Chondrocyte (in vitro differentiated cells): ENCODE measurements at regions not wholly inside any gene's neighbourhood (a gene's known extent, or its start where the extent isn't known, plus 50 kb on each side); places are given as distances from the start of the nearest gene placed in this dataset.

Source experiments
- DNase-seq: peaks from one replicate; pipeline ENCODE4 v3.0.0; 2021; ENCODE audit warnings: mixed read lengths, low spot score
- H3K27ac Mint-ChIP-seq: one replicate; pipeline ENCODE4 v1.8.0; 2021; ENCODE audit warnings: mild to moderate bottlenecking, moderate library complexity, mixed read lengths; ENCODE audit not compliant: unreplicated experiment
- H3K27me3 Mint-ChIP-seq: 2 replicates; pipeline ENCODE4 v1.8.0; 2021; ENCODE audit warnings: low read depth, mixed read lengths
- H3K36me3 Mint-ChIP-seq: 2 replicates; pipeline ENCODE4 v1.8.0; 2021; ENCODE audit warnings: low read depth, mixed read lengths
- H3K4me1 Mint-ChIP-seq: 2 replicates; pipeline ENCODE4 v1.8.0; 2021; ENCODE audit warnings: low read depth, mild to moderate bottlenecking, mixed read lengths
- H3K4me3 Mint-ChIP-seq: one replicate; pipeline ENCODE4 v1.8.0; 2021; ENCODE audit warnings: mild to moderate bottlenecking, moderate library complexity, mixed read lengths; ENCODE audit not compliant: unreplicated experiment
- H3K9me3 Mint-ChIP-seq: 2 replicates; pipeline ENCODE4 v1.8.0; 2021; ENCODE audit warnings: low read depth, mixed read lengths
- TF ChIP-seq, protein P1 (sequence below): fragments of 200-600 bp; sonication (generic); IDR thresholded peaks from 2 replicates; pipeline ENCODE4 v1.5.0; 2021; ENCODE audit warnings: antibody characterized with exemption, mild to moderate bottlenecking, moderate library complexity

DNA sequence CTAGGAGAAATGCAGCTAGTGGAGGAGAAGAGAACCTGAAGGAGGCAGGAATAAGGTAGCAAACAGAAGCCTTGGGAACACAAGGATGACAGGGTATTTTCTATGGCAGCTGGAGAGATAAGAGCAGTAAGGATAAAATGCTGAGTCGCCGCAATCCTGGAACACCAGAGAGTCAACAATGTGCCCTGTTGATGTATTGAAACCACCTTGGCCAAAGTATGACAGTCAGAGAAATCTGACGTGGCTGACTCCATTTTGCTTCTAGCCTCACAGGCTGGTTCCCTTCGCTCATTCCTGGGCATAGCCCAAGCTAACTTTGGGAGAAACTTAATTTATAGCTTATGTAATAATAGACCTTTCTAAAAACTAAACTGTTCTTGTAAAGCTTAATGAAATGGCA is 56.6 kb upstream of the C4orf54 start:
- DNase-seq: no peak
- TF ChIP-seq, protein P1, sequence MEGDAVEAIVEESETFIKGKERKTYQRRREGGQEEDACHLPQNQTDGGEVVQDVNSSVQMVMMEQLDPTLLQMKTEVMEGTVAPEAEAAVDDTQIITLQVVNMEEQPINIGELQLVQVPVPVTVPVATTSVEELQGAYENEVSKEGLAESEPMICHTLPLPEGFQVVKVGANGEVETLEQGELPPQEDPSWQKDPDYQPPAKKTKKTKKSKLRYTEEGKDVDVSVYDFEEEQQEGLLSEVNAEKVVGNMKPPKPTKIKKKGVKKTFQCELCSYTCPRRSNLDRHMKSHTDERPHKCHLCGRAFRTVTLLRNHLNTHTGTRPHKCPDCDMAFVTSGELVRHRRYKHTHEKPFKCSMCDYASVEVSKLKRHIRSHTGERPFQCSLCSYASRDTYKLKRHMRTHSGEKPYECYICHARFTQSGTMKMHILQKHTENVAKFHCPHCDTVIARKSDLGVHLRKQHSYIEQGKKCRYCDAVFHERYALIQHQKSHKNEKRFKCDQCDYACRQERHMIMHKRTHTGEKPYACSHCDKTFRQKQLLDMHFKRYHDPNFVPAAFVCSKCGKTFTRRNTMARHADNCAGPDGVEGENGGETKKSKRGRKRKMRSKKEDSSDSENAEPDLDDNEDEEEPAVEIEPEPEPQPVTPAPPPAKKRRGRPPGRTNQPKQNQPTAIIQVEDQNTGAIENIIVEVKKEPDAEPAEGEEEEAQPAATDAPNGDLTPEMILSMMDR: no peak
- no peak overlapping the region for H3K27ac Mint-ChIP-seq
- H3K9me3 Mint-ChIP-seq: no peaks in the 10 kb centered on the region
- no peak overlapping the region for H3K4me3 Mint-ChIP-seq
- H3K4me1 Mint-ChIP-seq: no peaks in the 10 kb centered on the region
- H3K36me3 Mint-ChIP-seq: no peaks in the 10 kb centered on the region
- H3K27me3 Mint-ChIP-seq: peaks cover 7% of the 10 kb centered on the region

DNA sequence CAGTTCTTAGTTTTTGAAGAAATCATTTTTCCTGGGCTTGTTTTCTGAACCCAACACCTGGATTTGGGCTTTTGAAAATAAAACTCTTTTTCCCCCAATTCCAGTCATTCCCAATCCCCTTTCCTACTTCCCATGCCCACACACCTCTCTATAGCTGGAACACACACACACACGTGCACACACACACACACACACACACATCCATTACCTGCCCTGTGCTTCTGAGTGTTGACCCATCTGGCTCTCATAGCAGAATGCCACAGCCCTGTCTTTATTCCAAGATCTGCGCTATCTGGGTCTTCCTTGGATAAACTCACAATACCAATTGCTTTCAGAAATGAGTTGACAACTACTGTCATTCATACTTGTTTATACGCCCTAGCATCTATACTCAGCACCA is 54.9 kb upstream of the C4orf54 start:
- no peaks in the 10 kb centered on the region for H3K9me3 Mint-ChIP-seq
- H3K27me3 Mint-ChIP-seq: peaks cover 8% of the 10 kb centered on the region
- TF ChIP-seq, protein P1: no peak
- no peaks in the 10 kb centered on the region for H3K4me1 Mint-ChIP-seq
- no peaks in the 10 kb centered on the region for H3K36me3 Mint-ChIP-seq
- no peak for DNase-seq
- H3K27ac Mint-ChIP-seq: no peak overlapping the region
- H3K4me3 Mint-ChIP-seq: no peak overlapping the region

DNA sequence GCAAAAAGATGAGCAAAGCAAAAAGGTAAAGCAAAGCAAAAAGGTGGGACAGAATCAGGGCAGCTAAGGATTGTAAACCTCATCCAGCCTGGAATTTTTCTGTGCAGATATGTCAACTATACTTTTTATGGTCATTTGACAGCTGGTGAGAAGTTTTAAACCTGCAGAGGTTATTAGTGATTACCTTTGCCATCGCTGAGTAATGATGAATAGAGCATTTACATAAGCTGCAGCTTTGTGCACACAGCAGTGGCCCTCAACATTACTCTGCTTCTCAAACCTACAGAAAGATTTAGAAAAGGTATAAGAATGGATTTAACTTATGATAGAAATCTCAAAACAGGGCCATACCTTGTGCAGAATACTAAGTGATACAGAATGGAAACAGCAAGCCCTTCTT is 54.5 kb upstream of the C4orf54 start:
- no peak for DNase-seq
- H3K4me3 Mint-ChIP-seq: no peak overlapping the region
- H3K36me3 Mint-ChIP-seq: no peaks in the 10 kb centered on the region
- no peaks in the 10 kb centered on the region for H3K4me1 Mint-ChIP-seq
- no peaks in the 10 kb centered on the region for H3K9me3 Mint-ChIP-seq
- peaks cover 8% of the 10 kb centered on the region for H3K27me3 Mint-ChIP-seq
- H3K27ac Mint-ChIP-seq: no peak overlapping the region
- TF ChIP-seq, protein P1: no peak

DNA sequence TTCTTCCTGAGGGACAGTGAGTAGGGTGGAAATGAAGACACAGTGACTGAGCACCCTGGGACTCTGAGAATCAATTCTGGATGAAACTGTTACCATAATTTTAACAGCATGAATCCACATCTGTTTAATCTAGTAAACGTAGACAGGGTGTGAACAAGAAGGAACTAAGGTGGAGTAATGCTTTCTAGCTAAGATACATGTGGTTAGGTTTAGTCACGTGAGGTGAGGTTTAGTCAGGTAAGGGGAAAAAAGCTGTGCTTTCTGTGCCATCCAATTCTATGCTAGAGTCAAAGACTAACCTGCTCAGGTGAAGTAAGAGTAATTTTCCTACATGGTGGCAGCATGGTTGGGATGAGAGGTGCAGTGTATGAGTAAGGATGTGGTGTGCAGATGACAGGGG is 54.0 kb upstream of the C4orf54 start:
- DNase-seq: no peak
- H3K27me3 Mint-ChIP-seq: peaks cover 8% of the 10 kb centered on the region
- TF ChIP-seq, protein P1: no peak
- H3K36me3 Mint-ChIP-seq: no peaks in the 10 kb centered on the region
- no peak overlapping the region for H3K27ac Mint-ChIP-seq
- H3K4me1 Mint-ChIP-seq: no peaks in the 10 kb centered on the region
- H3K9me3 Mint-ChIP-seq: no peaks in the 10 kb centered on the region
- no peak overlapping the region for H3K4me3 Mint-ChIP-seq

DNA sequence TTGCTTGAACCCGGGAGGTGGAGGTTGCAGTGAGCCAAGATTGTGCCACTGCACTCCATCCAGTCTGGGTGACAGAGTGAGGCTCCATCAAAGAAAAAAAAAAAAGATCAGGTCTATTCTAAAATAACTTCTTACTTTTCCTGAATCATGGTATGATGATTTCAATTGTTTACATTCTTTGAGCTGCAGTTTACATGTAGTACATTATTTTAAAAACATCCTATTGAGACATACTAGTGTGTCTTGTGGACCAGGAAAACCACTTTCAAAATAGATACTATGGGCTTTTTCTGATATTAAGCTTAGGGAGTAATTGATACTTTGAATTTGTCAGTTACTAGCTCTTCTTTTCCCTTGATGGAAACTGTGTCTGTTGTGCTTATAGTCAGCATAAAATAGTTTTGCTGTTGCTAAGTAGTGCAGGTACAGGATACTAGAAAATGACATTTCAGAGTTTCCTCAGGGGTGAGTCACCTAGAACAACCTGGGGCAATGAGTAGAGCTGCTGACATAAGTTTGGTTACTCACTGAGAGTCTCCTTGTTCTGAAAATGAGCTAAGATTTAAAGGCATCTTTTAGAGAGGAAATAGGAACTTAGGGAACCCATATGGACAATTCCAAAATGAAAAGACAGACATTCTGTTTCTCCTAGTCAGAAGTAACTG is 53.2 kb upstream of the C4orf54 start:
- H3K4me3 Mint-ChIP-seq: no peak overlapping the region
- peaks cover 8% of the 10 kb centered on the region for H3K27me3 Mint-ChIP-seq
- TF ChIP-seq, protein P1: no peak
- H3K4me1 Mint-ChIP-seq: no peaks in the 10 kb centered on the region
- DNase-seq: no peak
- no peaks in the 10 kb centered on the region for H3K9me3 Mint-ChIP-seq
- H3K36me3 Mint-ChIP-seq: no peaks in the 10 kb centered on the region
- H3K27ac Mint-ChIP-seq: no peak overlapping the region
